Tibial nerve (tissue), 4 donors: ENCODE measurements at regions not wholly inside any gene's neighbourhood (a gene's known extent, or its start where the extent isn't known, plus 50 kb on each side); places are given as distances from the start of the nearest gene placed in this dataset.
"Not testable (repeated sequence)": the region's sequence is repeated elsewhere in the genome, so short reads cannot be mapped to it uniquely, and the experiment has no call there.

ENCODE experiments used
- DNase-seq, 2 donors: peaks; one replicate each; pipeline ENCODE4 v3.0.0-alpha.2; 2019; ENCODE audit warnings: low spot score in 2 of 2
- H3K27ac ChIP-seq, 4 donors: fragments of 200-600 bp; sonication (generic) in 3 of 4; one replicate each; pipeline ENCODE4 v1.5.1; 2017 to 2019; ENCODE audit warnings: mild to moderate bottlenecking in 1 of 4
- H3K27me3 ChIP-seq, 2 donors: fragments of 200-600 bp; sonication (generic) in 1 of 2; one replicate each; pipeline versions ENCODE4 v1.5.1 to v1.6.0; 2017 to 2019
- H3K36me3 ChIP-seq, 3 donors: fragments of 200-600 bp; sonication (generic); one replicate each; pipeline ENCODE4 v1.5.1; 2018 to 2019
- H3K4me1 ChIP-seq, 4 donors: fragments of 200-600 bp; sonication (generic) in 3 of 4; one replicate each; pipeline ENCODE4 v1.5.1; 2017 to 2019
- H3K4me3 ChIP-seq, 4 donors: fragments of 200-600 bp; sonication (generic) in 3 of 4; one replicate each; pipeline ENCODE4 v1.5.1; 2017 to 2019; ENCODE audit warnings: mild to moderate bottlenecking in 1 of 4, moderate library complexity in 1 of 4
- H3K9me3 ChIP-seq, 4 donors: fragments of 200-600 bp; sonication (generic) in 3 of 4; one replicate each; pipeline ENCODE4 v1.5.1; 2017 to 2019
- CTCF ChIP-seq, 5 experiments: fragments of 200-600 bp in 3 of 5; fragments of 450-650 bp in 2 of 5; sonication (generic) in 3 of 5; IDR thresholded peaks; one replicate each; pipeline ENCODE4 v1.5.1; 2016 to 2019; ENCODE audit warnings: antibody characterized with exemption in 5 of 5, mild to moderate bottlenecking in 3 of 5, moderate library complexity in 2 of 5
- EP300 ChIP-seq, 2 donors: sonication (generic); formaldehyde crosslinking; IDR thresholded peaks; one replicate each; pipeline ENCODE4 v1.6.1; 2017; ENCODE audit warnings: antibody characterized with exemption in 2 of 2, mild to moderate bottlenecking in 1 of 2
- POLR2A ChIP-seq, 2 donors: fragments of 450-650 bp; IDR thresholded peaks; one replicate each; pipeline ENCODE4 v1.6.1; 2017; ENCODE audit warnings: antibody characterized with exemption in 2 of 2, mild to moderate bottlenecking in 2 of 2, moderate library complexity in 2 of 2
- WGBS, 2 donors: methylation state at CpG; one replicate each; pipeline ENCODE4 v1.1.5; 2018; 5-methylcytosine and 5-hydroxymethylcytosine counted together

GRCh38 chr2:172311921-172312345, 115.5 kb upstream of the ITGA6 start:
- H3K27ac ChIP-seq: peak overlapping the region in 3 of 4 donors; percentile 4 to 73 (median 49)
- DNase-seq: peak; percentile 23 to 55
- WGBS, 2 donors: 56 to 61% methylated on average over 2 of the region's 2 CpGs

GRCh38 chr2:172313715-172314341, 113.6 kb upstream of the ITGA6 start:
- WGBS, 2 donors: 60 to 63% methylated on average over 8 of the region's 8 CpGs
- no peaks in the 10 kb centered on the region for H3K27me3 ChIP-seq
- H3K36me3 ChIP-seq: no peaks in the 10 kb centered on the region
- H3K27ac ChIP-seq: no peak overlapping the region
- DNase-seq: no peak
- TF ChIP-seq POLR2A (IDR thresholded peaks at IDR 0.05) (no peak), CTCF (IDR thresholded peaks at IDR 0.05) (no peak), EP300 (IDR thresholded peaks at IDR 0.05) (no peak)
- peaks cover 0 to 21% (median 0%) of the 10 kb centered on the region in 4 donors for H3K4me1 ChIP-seq
- H3K9me3 ChIP-seq: no peaks in the 10 kb centered on the region
- no peak overlapping the region for H3K4me3 ChIP-seq

More at GRCh38 chr2:172311921-172312345, 115.5 kb upstream of the ITGA6 start:
- no peaks in the 10 kb centered on the region for H3K36me3 ChIP-seq
- TF ChIP-seq POLR2A (IDR thresholded peaks at IDR 0.05) (no peak), EP300 (IDR thresholded peaks at IDR 0.05) (peak in 1 of 2 donors; percentile 87)
- no peaks in the 10 kb centered on the region for H3K27me3 ChIP-seq
- peaks cover 0 to 34% (median 0%) of the 10 kb centered on the region in 4 donors for H3K4me1 ChIP-seq
- H3K4me3 ChIP-seq: no peak overlapping the region
- no peaks in the 10 kb centered on the region for H3K9me3 ChIP-seq

GRCh38 chr2:172315070-172315469, 112.3 kb upstream of the ITGA6 start:
- H3K27me3 ChIP-seq, H3K27ac ChIP-seq, H3K4me3 ChIP-seq, H3K9me3 ChIP-seq, H3K36me3 ChIP-seq, DNase-seq: not testable (repeated sequence)
- WGBS, 2 donors: 81 to 91% methylated on average over 10 to 13 of the region's 21 CpGs
- H3K4me1 ChIP-seq: peaks cover 0 to 20% (median 0%) of the 10 kb centered on the region in 4 donors

- H3K4me3 ChIP-seq: no peak overlapping the region
- H3K36me3 ChIP-seq: no peaks in the 10 kb centered on the region
- WGBS, 2 donors: 84 to 89% methylated on average over 3 of the region's 3 CpGs
- H3K9me3 ChIP-seq: no peaks in the 10 kb centered on the region
- no peak for DNase-seq
- TF ChIP-seq CTCF (IDR thresholded peaks at IDR 0.05): no peak
- TF ChIP-seq EP300 (IDR thresholded peaks at IDR 0.05): no peak
- no peak for TF ChIP-seq POLR2A (IDR thresholded peaks at IDR 0.05)
- peaks cover 0 to 8% (median 0%) of the 10 kb centered on the region in 4 donors for H3K4me1 ChIP-seq
- no peaks in the 10 kb centered on the region for H3K27me3 ChIP-seq
- H3K27ac ChIP-seq: no peak overlapping the region
These were observed 105.3 kb upstream of the ITGA6 start for GRCh38 chr2:172322049-172322448.

GRCh38 chr2:172323256-172323655, 104.1 kb upstream of the ITGA6 start:
- H3K4me3 ChIP-seq: no peak overlapping the region
- H3K27ac ChIP-seq: no peak overlapping the region
- TF ChIP-seq POLR2A (IDR thresholded peaks at IDR 0.05): no peak
- TF ChIP-seq EP300 (IDR thresholded peaks at IDR 0.05): no peak
- TF ChIP-seq CTCF (IDR thresholded peaks at IDR 0.05): no peak
- DNase-seq: no peak
- H3K27me3 ChIP-seq: no peaks in the 10 kb centered on the region
- WGBS, 2 donors: 85 to 91% methylated on average over 6 of the region's 6 CpGs
- no peaks in the 10 kb centered on the region for H3K36me3 ChIP-seq
- peaks cover 0 to 8% (median 0%) of the 10 kb centered on the region in 4 donors for H3K4me1 ChIP-seq
- no peaks in the 10 kb centered on the region for H3K9me3 ChIP-seq

GRCh38 chr2:172323861-172324597, 103.4 kb upstream of the ITGA6 start:
- Histone ChIP-seq H3K4me3 (no peak overlapping the region), H3K36me3 (no peaks in the 10 kb centered on the region), H3K27ac (peak overlapping the region in 1 of 4 donors; percentile 6), H3K9me3 (no peaks in the 10 kb centered on the region), H3K4me1 (peaks cover 0 to 12% (median 0%) of the 10 kb centered on the region in 4 donors), H3K27me3 (no peaks in the 10 kb centered on the region)
- 67 to 74% methylated on average over 10 of the region's 10 CpGs for WGBS, 2 donors
- TF ChIP-seq CTCF (IDR thresholded peaks at IDR 0.05) (no peak), POLR2A (IDR thresholded peaks at IDR 0.05) (no peak), EP300 (IDR thresholded peaks at IDR 0.05) (no peak)
- DNase-seq: no peak
